PFSK-1 (cell line): ENCODE measurements at regions not wholly inside any gene's neighbourhood (a gene's known extent, or its start where the extent isn't known, plus 50 kb on each side); places are given as distances from the start of the nearest gene placed in this dataset.

Experiments
- FOXP2 ChIP-seq: optimal IDR thresholded peaks from 2 replicates; pipeline ENCODE3; 2011; ENCODE audit warnings: borderline replicate concordance, control low read depth, inconsistent platforms; ENCODE audit not compliant: insufficient read depth; ENCODE audit errors: extremely low read length, extremely low read depth
- POLR2AphosphoS5 ChIP-seq: IDR thresholded peaks from 2 replicates; pipeline ENCODE4 v1.6.1; 2012; ENCODE audit warnings: low read depth, mild to moderate bottlenecking, control low read depth, low read length, moderate library complexity

DNA sequence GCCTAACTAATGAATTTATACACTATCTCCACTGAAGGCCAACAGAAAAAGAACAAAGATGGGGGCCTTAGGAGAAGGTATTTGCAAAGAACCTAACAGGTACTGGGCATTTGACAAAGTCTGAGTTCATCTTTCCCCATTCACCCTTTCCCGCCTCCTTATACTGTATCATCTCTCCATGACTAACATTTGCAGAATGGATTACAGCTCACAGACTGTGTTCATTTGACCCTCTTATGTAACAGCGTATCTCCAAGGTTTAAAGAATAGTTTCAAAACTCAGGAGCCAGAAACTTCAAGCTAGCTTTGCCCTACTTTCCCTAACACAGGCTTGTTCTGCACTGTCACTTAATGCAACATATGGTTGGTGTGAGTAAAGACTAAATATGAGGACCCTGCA lies 238.7 kb upstream of the CELF2 start:
- TF ChIP-seq POLR2AphosphoS5 (no peak), FOXP2 (no peak)
